Astrocyte of the hippocampus (primary cell): ENCODE measurements at regions not wholly inside any gene's neighbourhood (a gene's known extent, or its start where the extent isn't known, plus 50 kb on each side); places are given as distances from the start of the nearest gene placed in this dataset.
"Not testable (repeated sequence)": the region's sequence is repeated elsewhere in the genome, so short reads cannot be mapped to it uniquely, and the experiment has no call there.

Experiments
- DNase-seq: peaks from one replicate; pipeline ENCODE4 v3.0.0; 2011; ENCODE audit warnings: low read depth, low spot score

DNA sequence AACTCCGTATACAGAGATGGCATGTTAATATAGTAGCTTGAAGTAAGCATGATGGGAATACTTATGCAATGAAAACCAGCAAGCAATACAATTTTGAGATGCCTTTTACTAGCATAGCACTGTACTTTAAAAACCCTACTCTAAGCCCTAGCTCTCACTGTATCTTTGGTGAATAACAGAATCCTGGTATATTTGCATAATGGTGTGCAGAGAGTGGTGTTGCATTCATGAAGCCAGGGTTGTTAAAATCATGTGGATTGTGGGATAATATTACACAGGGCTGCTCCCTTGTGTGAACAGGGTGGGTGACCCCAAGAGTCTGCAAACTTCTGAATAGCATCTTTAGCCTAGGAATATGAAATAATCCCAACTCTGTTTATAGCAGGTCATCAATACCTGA is 105.2 kb upstream of the BMP2 start:
- no peak for DNase-seq

- no peak for DNase-seq
Measured at GRCh38 chr20:6660441-6660840, 107.0 kb upstream of the BMP2 start.

DNA sequence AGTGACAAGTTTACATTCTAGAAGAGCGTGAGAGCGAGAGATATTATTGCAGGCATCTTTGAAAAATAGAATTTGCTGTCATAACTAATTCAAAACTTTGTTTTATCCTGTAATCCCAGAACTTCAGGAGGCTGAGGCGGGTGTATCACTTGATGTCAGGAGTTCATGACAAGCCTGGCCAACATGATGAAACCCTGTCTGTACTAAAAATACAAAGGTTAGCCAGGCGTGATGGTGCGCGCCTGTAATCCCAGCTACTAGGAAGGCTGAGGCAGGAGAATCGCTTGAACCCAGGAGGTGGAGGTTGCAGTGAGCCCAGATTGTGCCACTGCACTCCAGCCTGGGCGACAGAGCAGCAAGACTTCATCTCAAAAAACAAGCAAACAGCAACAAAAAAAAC is 108.6 kb upstream of the BMP2 start:
- not testable (repeated sequence) for DNase-seq

DNA sequence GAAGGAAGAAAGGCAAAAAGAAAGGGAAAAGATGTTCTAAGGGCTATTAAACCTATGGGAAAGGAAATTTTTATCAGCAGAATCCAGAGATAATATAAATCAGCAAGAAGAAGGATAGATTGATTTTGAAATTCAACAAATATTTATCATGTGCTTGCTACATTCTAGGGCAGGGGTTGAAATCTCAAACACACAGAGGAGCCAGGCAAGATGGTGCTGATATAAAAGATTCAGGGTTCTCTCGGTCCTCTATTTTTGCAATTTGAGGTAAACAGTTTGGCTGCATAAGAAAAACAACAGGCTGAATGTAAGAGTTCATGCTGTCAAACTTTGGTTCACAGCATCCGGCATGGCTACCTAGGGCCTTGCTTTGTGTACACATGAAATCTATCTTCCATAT is 109.6 kb upstream of the BMP2 start:
- no peak for DNase-seq

- no peak for DNase-seq
Measured at GRCh38 chr20:6657111-6657510, 110.4 kb upstream of the BMP2 start.

DNA sequence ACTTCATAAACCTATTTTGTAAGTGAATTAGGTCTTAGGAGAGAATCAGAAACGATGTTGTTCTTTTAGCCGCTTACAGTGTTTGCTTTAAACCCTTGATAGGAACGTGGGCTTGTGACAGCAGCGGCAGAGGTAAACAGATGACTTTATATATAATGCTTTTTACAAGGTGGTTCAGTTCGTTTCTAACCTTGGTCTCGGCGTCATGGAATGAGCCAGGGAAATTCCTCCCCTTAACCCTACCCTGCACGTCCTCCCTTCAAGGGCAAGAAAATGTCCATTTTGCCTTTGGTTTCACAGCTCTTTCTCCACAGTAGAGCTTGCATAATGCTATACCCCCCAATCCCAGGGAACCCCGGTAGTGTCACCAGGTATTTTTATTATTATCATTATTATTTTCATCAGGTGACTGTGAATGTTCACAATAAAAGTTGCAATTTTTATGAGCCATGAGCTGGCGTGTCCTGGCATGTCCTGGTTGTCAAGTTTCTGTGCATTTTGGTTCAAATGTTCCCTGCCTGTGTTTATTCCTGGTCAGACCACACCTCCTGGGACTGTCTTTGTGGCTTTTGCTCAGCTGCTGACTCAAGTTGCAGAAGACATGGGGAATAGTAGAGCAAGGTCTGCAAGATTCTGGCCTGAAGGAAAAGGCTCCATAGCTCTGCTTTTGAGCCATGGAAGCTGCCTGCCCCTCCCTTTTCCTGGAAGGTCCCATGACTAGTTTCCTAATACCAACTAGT is 112.8 kb upstream of the BMP2 start:
- peak; percentile 13 for DNase-seq

GRCh38 chr20:6651561-6651960 is 115.9 kb upstream of the BMP2 start:
- no peak for DNase-seq

- no peak for DNase-seq
Measured at GRCh38 chr20:6651016-6651415, 116.5 kb upstream of the BMP2 start.

- no peak for DNase-seq
Measured at GRCh38 chr20:6646021-6646636, 121.4 kb upstream of the BMP2 start.

GRCh38 chr20:6644813-6645628 is 122.5 kb upstream of the BMP2 start:
- no peak for DNase-seq

- DNase-seq, result no peak
Measured at GRCh38 chr20:6641012-6641411, 126.5 kb upstream of the BMP2 start.

- no peak for DNase-seq
Measured at GRCh38 chr20:6637160-6637579, 130.3 kb upstream of the BMP2 start.

DNA sequence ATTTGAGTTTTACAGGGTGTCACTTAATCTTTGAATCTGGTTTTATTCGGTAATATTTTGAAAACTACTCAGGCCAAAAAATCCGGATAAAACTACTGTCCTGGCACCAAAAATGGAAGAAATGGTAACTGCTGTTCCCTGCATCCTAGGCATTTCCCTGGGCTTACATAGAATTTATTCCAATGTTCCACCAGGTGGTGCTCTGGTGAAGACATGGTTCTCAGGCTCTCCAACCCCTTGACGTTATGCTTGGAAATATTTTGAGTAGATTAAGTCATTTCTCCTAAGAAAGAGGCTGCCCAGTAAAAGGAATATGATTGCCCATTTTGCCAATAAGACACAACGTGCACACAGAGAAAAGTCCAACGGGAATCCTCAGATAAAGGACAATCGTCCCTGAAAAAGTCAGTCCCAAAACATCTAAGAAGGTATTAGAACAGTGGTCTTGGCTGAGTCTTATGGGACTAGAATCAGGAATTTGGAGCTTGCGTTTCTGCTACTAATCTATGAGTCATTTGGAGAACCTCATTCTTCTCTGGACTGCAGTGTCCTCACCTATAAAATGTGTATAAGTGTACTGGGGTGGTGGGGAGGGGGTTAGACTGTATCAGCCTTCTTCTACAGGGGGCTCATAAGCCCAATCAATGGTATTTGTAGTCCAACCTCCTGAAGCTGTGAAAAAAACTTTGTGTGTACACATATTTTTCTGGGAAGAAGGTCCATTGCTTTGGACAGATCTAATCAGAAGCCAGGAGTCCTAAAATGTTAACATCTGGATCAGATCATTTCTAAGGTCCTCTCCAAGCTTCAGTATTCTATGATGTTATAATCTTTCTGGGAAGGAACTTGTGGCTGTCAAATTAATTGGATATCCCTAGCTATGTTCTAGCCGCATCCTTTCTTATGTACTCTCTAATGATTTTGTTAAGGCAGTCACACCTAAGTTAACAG is 131.0 kb upstream of the BMP2 start:
- DNase-seq, result peak; percentile 79

- DNase-seq, result peak; percentile 13
Measured at GRCh38 chr20:6635034-6635736, 132.3 kb upstream of the BMP2 start.

- peak; percentile 35 for DNase-seq
Measured at GRCh38 chr20:6632187-6632586, 135.3 kb upstream of the BMP2 start.

DNA sequence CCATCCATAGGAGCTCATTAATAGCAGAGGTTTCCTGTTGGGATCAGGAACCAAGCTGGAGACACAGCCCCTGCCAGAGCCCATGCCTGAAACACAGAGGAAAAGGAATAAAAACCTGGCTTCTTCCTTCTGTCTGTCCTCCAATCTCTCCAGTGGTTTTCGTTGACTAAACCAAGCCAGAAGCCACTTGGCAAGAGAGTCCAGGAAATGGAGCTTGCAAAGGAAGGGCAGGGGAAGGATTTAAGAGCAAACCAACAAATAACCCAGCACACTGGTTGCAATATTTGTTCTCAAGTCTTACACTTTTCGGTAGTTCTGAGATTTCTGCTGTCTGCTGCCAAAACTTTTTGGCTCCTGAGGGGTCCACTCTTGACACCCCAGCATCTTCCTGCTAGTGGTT is 137.0 kb upstream of the BMP2 start:
- no peak for DNase-seq

GRCh38 chr20:6629564-6629963 is 137.9 kb upstream of the BMP2 start:
- no peak for DNase-seq

DNA sequence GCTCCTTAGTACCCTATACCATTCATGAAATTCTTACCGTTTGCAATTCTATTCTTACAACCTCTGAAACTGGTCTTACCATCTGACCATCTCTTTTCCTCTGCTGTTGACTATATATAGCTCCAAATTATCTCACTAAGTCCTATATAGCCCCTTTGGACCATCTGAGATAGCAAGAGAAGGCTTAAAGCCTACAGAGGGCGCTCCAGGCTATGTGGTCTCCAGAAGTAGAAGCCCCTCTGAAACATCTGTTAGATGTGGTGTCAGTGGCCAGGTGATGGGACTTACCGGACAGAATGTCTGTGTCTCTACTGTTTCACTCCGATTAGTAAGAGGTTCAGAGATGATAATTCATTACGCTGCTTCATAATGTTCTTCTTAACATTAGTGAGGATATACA is 140.7 kb upstream of the BMP2 start:
- no peak for DNase-seq

DNA sequence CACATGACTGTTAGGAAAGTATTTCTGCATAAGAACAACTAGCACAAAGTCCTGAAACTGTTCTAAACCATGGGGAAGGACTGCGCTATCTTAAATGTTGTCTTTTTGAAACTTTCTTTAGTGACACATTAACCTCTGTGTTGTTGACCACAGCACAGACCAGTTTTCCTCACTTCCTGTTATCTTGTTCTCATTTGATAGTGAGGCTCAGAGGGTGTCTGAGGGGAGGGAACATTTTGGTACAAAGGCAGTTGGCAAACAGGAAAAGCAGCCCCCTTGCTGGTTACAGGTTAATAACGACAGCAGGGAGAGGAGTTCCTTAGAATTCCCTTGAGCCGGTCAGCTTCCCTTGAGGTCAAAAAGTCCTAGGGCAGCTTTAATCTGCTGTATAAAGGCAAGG is 143.5 kb upstream of the BMP2 start:
- DNase-seq, result no peak

DNA sequence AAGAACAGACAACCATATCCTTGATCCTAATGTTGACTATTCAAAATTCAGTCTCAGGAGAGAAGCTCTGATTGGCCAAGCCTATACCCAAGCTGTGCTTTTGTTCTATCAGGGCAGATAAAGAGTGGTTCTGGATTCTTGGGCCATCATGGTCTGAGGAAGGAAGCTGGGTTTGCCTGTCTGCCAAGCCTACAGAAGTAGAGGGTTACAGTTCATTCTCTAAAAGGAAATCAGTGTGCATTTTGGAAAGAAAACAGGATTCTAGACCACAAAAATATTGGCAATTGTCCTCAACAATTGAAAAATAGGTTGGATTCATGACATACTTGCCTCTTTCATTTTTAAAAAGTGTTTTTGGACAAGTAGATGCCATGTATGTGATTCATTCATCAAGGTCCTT is 145.4 kb upstream of the BMP2 start:
- DNase-seq, result peak; percentile 21

DNA sequence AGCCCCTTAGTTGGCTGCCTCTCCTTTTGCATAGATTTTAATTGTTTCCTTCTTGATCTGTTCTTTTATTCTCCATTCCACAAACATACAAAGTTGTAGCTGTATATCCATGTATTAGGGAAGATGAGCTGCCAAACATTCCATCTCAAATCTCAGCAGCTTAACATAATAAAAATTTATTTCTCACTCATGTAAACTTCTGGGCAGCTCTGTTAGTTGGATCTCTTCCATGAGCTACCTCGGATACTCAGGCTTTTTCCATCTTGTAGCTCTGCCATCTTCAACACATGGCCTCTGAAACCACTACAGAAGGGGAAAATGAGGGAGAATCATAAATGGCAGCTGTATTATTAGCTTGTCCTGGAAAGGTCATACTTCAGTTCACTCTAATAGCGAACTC is 149.4 kb upstream of the BMP2 start:
- no peak for DNase-seq
